ENCODE measurements at regions not wholly inside any gene's neighbourhood (a gene's known extent, or its start where the extent isn't known, plus 50 kb on each side); places are given as distances from the start of the nearest gene placed in this dataset.
"Not testable (repeated sequence)": the region's sequence is repeated elsewhere in the genome, so short reads cannot be mapped to it uniquely, and the experiment has no call there.

DNA sequence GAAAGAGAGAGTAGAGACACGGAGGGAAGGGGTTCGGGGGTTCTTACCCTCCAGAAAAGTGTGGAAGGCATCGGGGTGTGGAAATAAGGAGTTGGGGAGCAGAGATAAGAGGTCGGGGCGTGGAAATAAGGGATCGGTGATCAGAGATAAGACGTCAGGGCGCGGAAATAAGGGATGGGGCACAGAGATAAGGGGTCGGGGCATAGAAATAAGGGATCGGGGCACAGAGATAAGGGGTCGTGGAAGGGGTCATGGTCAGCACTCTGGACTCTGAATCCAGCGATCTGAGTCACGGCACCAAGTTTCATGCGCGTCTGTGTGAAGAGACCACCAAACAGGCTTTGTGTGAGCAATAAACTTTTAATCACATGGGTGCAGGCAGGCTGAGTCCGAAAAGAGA is 119.1 kb downstream of the PCDH10 start:
- no peaks in the 10 kb centered on the region for H3K36me3 ChIP-seq
- H3K27ac ChIP-seq, result no peak overlapping the region
- H3K27me3 ChIP-seq, result no peaks in the 10 kb centered on the region
- DNase-seq (no peak), ATAC-seq (no peak)
- H3K9me3 ChIP-seq, result no peaks in the 10 kb centered on the region
- H3K4me3 ChIP-seq, result no peak overlapping the region
- 62 to 70% (median 63%) methylated on average over 17 of the region's 17 CpGs for WGBS, 4 donors
- H3K4me1 ChIP-seq, result no peaks in the 10 kb centered on the region
- intact Hi-C loops (cut with DNase I), result no loop called here
- TF ChIP-seq POLR2A (IDR thresholded peaks at IDR 0.05), result no peak
- TF ChIP-seq, protein P1, sequence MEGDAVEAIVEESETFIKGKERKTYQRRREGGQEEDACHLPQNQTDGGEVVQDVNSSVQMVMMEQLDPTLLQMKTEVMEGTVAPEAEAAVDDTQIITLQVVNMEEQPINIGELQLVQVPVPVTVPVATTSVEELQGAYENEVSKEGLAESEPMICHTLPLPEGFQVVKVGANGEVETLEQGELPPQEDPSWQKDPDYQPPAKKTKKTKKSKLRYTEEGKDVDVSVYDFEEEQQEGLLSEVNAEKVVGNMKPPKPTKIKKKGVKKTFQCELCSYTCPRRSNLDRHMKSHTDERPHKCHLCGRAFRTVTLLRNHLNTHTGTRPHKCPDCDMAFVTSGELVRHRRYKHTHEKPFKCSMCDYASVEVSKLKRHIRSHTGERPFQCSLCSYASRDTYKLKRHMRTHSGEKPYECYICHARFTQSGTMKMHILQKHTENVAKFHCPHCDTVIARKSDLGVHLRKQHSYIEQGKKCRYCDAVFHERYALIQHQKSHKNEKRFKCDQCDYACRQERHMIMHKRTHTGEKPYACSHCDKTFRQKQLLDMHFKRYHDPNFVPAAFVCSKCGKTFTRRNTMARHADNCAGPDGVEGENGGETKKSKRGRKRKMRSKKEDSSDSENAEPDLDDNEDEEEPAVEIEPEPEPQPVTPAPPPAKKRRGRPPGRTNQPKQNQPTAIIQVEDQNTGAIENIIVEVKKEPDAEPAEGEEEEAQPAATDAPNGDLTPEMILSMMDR (IDR thresholded peaks at IDR 0.05), result no peak

- intact Hi-C loops (cut with DNase I); H3K27me3 ChIP-seq; H3K27ac ChIP-seq; H3K4me1 ChIP-seq; H3K9me3 ChIP-seq; ATAC-seq; H3K36me3 ChIP-seq; DNase-seq; H3K4me3 ChIP-seq: not testable (repeated sequence)
- 31 to 43% (median 36%) methylated on average over 7 of the region's 7 CpGs for WGBS, 4 donors
These were observed 118.4 kb downstream of the PCDH10 start for GRCh38 chr4:133267506-133267905.

- H3K4me1 ChIP-seq; H3K27ac ChIP-seq; H3K36me3 ChIP-seq; ATAC-seq; intact Hi-C loops (cut with DNase I); H3K9me3 ChIP-seq; H3K27me3 ChIP-seq; DNase-seq; H3K4me3 ChIP-seq: not testable (repeated sequence)
- 79 to 86% (median 84%) methylated on average over 9 to 11 of the region's 11 CpGs for WGBS, 4 donors
These were observed 117.9 kb downstream of the PCDH10 start for GRCh38 chr4:133266966-133267365.

GRCh38 chr4:133264251-133264650 is 115.2 kb downstream of the PCDH10 start:
- H3K36me3 ChIP-seq; H3K9me3 ChIP-seq; DNase-seq; H3K4me3 ChIP-seq; intact Hi-C loops (cut with DNase I); H3K4me1 ChIP-seq; H3K27ac ChIP-seq; ATAC-seq; H3K27me3 ChIP-seq: not testable (repeated sequence)
- WGBS, 4 donors, result 53 to 61% (median 60%) methylated on average over 3 of the region's 3 CpGs

- WGBS, 4 donors, result 26 to 42% (median 31%) methylated on average over 3 of the region's 3 CpGs
- TF ChIP-seq POLR2A (IDR thresholded peaks at IDR 0.05), result no peak
- TF ChIP-seq, protein P1 (IDR thresholded peaks at IDR 0.05), result no peak
- no peaks in the 10 kb centered on the region for H3K27me3 ChIP-seq
- DNase-seq (no peak), ATAC-seq (no peak)
- intact Hi-C loops (cut with DNase I), result no loop called here
- no peak overlapping the region for H3K27ac ChIP-seq
- no peak overlapping the region for H3K4me3 ChIP-seq
- H3K36me3 ChIP-seq, result no peaks in the 10 kb centered on the region
- no peaks in the 10 kb centered on the region for H3K4me1 ChIP-seq
- H3K9me3 ChIP-seq, result no peaks in the 10 kb centered on the region
These were observed 114.0 kb downstream of the PCDH10 start for GRCh38 chr4:133263104-133263503.

DNA sequence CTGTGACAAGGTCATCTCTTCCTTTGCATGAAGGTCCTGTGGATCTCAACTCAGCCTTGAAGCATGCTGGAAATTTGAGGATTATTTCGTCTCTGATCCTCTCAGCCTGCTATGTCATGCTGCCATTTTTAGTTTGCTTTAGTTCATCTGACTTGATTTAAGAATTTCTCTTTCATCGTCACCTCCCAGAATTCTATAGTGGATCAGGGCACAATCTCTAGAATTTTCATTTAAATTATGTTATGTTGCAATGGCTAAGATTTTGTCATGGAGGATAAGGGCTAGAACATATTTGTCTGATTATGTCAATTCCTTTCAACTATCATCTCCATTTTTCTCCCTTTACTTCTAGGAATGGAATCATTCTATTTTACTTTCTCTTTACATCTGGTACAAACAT is 98.8 kb downstream of the PCDH10 start:
- TF ChIP-seq, protein P1 (IDR thresholded peaks at IDR 0.05), result no peak
- TF ChIP-seq POLR2A (IDR thresholded peaks at IDR 0.05), result no peak
- no peaks in the 10 kb centered on the region for H3K27me3 ChIP-seq
- H3K4me1 ChIP-seq, result no peaks in the 10 kb centered on the region
- DNase-seq, result no peak
- H3K27ac ChIP-seq, result no peak overlapping the region
- ATAC-seq, result no peak
- H3K9me3 ChIP-seq, result no peaks in the 10 kb centered on the region
- intact Hi-C loops (cut with DNase I), result no loop called here
- WGBS, 4 donors, result 81 to 92% (median 83%) methylated on average over 2 of the region's 2 CpGs
- H3K36me3 ChIP-seq, result no peaks in the 10 kb centered on the region
- no peak overlapping the region for H3K4me3 ChIP-seq
